ENCODE measurements at regions not wholly inside any gene's neighbourhood (a gene's known extent, or its start where the extent isn't known, plus 50 kb on each side); places are given as distances from the start of the nearest gene placed in this dataset.

- Histone ChIP-seq H4K20me1 (ENCODE audit: insufficient read depth, low read length) (no peaks in the 10 kb centered on the region), H3K79me2 (ENCODE audit: insufficient read depth, low read length) (no peaks in the 10 kb centered on the region), H3K27ac (ENCODE audit: low read length) (no peak overlapping the region), H3K9me3 (ENCODE audit: insufficient read depth, low read length, severe bottlenecking) (no peaks in the 10 kb centered on the region), H3K4me2 (ENCODE audit: insufficient read depth, low read length) (no peak overlapping the region), H3K4me3 (ENCODE audit: low read depth in 1 of 2, low read length in 2 of 2) (no peak overlapping the region), H2AFZ (ENCODE audit: low read depth, low read length) (no peak overlapping the region), H3K36me3 (ENCODE audit: insufficient read depth, low read length) (no peaks in the 10 kb centered on the region), H3K4me1 (ENCODE audit: insufficient read depth, low read length) (no peaks in the 10 kb centered on the region), H3K27me3 (ENCODE audit: insufficient read depth, low read length, poor library complexity) (no peaks in the 10 kb centered on the region), H3K9ac (ENCODE audit: low read depth, low read length) (no peak overlapping the region)
- DNase-seq (no peak), ATAC-seq (ENCODE audit: insufficient read depth, low read depth) (no peak)
- TF ChIP-seq EZH2 (IDR thresholded peaks at IDR 0.05; ENCODE audit: borderline replicate concordance, low read depth, low read length, severe bottlenecking) (no peak), CTCF (IDR thresholded peaks at IDR 0.05; ENCODE audit: borderline replicate concordance, extremely low read depth, low read length, poor library complexity, severe bottlenecking) (no peak)
Observed at GRCh38 chr4:181162676-181163075, 1080.5 kb upstream of the TENM3 start.

- Histone ChIP-seq H3K36me3 (ENCODE audit: insufficient read depth, low read length) (no peaks in the 10 kb centered on the region), H3K4me3 (ENCODE audit: low read depth in 1 of 2, low read length in 2 of 2) (no peak overlapping the region), H3K4me1 (ENCODE audit: insufficient read depth, low read length) (no peaks in the 10 kb centered on the region), H3K9ac (ENCODE audit: low read depth, low read length) (no peak overlapping the region), H3K27me3 (ENCODE audit: insufficient read depth, low read length, poor library complexity) (no peaks in the 10 kb centered on the region), H3K9me3 (ENCODE audit: insufficient read depth, low read length, severe bottlenecking) (no peaks in the 10 kb centered on the region), H4K20me1 (ENCODE audit: insufficient read depth, low read length) (no peaks in the 10 kb centered on the region), H3K27ac (ENCODE audit: low read length) (no peak overlapping the region), H2AFZ (ENCODE audit: low read depth, low read length) (no peak overlapping the region), H3K4me2 (ENCODE audit: insufficient read depth, low read length) (no peak overlapping the region), H3K79me2 (ENCODE audit: insufficient read depth, low read length) (no peaks in the 10 kb centered on the region)
- no peak for DNase-seq
- no peak for TF ChIP-seq EZH2 (IDR thresholded peaks at IDR 0.05; ENCODE audit: borderline replicate concordance, low read depth, low read length, severe bottlenecking)
- no peak for TF ChIP-seq CTCF (IDR thresholded peaks at IDR 0.05; ENCODE audit: borderline replicate concordance, extremely low read depth, low read length, poor library complexity, severe bottlenecking)
- ATAC-seq (ENCODE audit: insufficient read depth, low read depth) = no peak
Observed at GRCh38 chr4:181166742-181167399, 1076.3 kb upstream of the TENM3 start.

- H3K4me3 ChIP-seq (ENCODE audit: low read depth in 1 of 2, low read length in 2 of 2) = no peak overlapping the region
- DNase-seq = no peak
- no peaks in the 10 kb centered on the region for H3K79me2 ChIP-seq (ENCODE audit: insufficient read depth, low read length)
- no peak overlapping the region for H3K9ac ChIP-seq (ENCODE audit: low read depth, low read length)
- ATAC-seq (ENCODE audit: insufficient read depth, low read depth) = no peak
- TF ChIP-seq EZH2 (IDR thresholded peaks at IDR 0.05; ENCODE audit: borderline replicate concordance, low read depth, low read length, severe bottlenecking) (no peak), CTCF (IDR thresholded peaks at IDR 0.05; ENCODE audit: borderline replicate concordance, extremely low read depth, low read length, poor library complexity, severe bottlenecking) (no peak)
- no peaks in the 10 kb centered on the region for H4K20me1 ChIP-seq (ENCODE audit: insufficient read depth, low read length)
- H3K27ac ChIP-seq (ENCODE audit: low read length) = no peak overlapping the region
- no peaks in the 10 kb centered on the region for H3K36me3 ChIP-seq (ENCODE audit: insufficient read depth, low read length)
- H3K4me1 ChIP-seq (ENCODE audit: insufficient read depth, low read length) = no peaks in the 10 kb centered on the region
- no peaks in the 10 kb centered on the region for H3K9me3 ChIP-seq (ENCODE audit: insufficient read depth, low read length, severe bottlenecking)
- H3K27me3 ChIP-seq (ENCODE audit: insufficient read depth, low read length, poor library complexity) = no peaks in the 10 kb centered on the region
- H3K4me2 ChIP-seq (ENCODE audit: insufficient read depth, low read length) = no peak overlapping the region
- no peak overlapping the region for H2AFZ ChIP-seq (ENCODE audit: low read depth, low read length)
Observed at GRCh38 chr4:181168011-181168805, 1075.0 kb upstream of the TENM3 start.
